GM13977 (cell line): ENCODE measurements at regions not wholly inside any gene's neighbourhood (a gene's known extent, or its start where the extent isn't known, plus 50 kb on each side); places are given as distances from the start of the nearest gene placed in this dataset.

Experiments used
- DNase-seq: peaks from one replicate; pipeline ENCODE4 v3.0.0; 2012; ENCODE audit warnings: low spot score
- in situ Hi-C: fragments of 300-500 bp; cut with MboI; formaldehyde crosslinking; loops from one replicate; pipeline ENCODE4 v1.12.0; 2022; ENCODE audit warnings: low sequenced_read_pairs, low pct_unique_long_range_greater_than_20kb, mixed read lengths, inconsistent platforms; ENCODE audit not compliant: unreplicated experiment
- TF ChIP-seq, protein P1 (sequence below): IDR thresholded peaks from 2 replicates; pipeline ENCODE4 v1.5.1; 2012; ENCODE audit warnings: mild to moderate bottlenecking, control low read depth; ENCODE audit not compliant: insufficient read depth; ENCODE audit errors: extremely low read depth, missing control alignments

GRCh38 chr17:79545251-79546005 lies 65.4 kb downstream of the RBFOX3 start:
- TF ChIP-seq, protein P1, sequence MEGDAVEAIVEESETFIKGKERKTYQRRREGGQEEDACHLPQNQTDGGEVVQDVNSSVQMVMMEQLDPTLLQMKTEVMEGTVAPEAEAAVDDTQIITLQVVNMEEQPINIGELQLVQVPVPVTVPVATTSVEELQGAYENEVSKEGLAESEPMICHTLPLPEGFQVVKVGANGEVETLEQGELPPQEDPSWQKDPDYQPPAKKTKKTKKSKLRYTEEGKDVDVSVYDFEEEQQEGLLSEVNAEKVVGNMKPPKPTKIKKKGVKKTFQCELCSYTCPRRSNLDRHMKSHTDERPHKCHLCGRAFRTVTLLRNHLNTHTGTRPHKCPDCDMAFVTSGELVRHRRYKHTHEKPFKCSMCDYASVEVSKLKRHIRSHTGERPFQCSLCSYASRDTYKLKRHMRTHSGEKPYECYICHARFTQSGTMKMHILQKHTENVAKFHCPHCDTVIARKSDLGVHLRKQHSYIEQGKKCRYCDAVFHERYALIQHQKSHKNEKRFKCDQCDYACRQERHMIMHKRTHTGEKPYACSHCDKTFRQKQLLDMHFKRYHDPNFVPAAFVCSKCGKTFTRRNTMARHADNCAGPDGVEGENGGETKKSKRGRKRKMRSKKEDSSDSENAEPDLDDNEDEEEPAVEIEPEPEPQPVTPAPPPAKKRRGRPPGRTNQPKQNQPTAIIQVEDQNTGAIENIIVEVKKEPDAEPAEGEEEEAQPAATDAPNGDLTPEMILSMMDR: no peak
- in situ Hi-C loops: no loop called here
- DNase-seq: no peak

GRCh38 chr17:79544142-79544914 lies 66.5 kb downstream of the RBFOX3 start:
- in situ Hi-C loops: no loop called here
- TF ChIP-seq, protein P1: no peak
- DNase-seq: no peak

DNA sequence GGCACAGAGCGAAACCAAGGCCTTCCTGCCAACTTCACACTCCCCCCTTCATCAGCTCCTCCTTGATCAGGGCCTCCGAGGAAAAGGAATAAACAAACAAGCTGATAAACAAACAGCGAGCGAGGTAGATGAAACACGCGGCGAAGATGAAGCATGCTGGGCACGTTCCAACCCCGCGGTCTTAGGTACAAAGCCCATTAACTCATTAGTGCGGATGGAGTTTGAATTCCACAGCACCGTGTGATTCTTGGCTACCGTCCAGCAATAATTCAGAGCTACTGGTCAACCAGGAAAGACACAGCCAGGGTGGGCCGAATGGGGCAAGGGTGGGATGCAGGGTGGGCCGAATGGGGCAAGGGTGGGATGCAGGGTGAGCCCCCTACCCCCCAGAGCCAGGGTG lies 67.3 kb downstream of the RBFOX3 start:
- no peak for DNase-seq
- in situ Hi-C loops: no loop called here
- TF ChIP-seq, protein P1: no peak

- TF ChIP-seq, protein P1: no peak
- in situ Hi-C loops: no loop called here
- DNase-seq: no peak
Measured at GRCh38 chr17:79542718-79543117, 68.1 kb downstream of the RBFOX3 start.

DNA sequence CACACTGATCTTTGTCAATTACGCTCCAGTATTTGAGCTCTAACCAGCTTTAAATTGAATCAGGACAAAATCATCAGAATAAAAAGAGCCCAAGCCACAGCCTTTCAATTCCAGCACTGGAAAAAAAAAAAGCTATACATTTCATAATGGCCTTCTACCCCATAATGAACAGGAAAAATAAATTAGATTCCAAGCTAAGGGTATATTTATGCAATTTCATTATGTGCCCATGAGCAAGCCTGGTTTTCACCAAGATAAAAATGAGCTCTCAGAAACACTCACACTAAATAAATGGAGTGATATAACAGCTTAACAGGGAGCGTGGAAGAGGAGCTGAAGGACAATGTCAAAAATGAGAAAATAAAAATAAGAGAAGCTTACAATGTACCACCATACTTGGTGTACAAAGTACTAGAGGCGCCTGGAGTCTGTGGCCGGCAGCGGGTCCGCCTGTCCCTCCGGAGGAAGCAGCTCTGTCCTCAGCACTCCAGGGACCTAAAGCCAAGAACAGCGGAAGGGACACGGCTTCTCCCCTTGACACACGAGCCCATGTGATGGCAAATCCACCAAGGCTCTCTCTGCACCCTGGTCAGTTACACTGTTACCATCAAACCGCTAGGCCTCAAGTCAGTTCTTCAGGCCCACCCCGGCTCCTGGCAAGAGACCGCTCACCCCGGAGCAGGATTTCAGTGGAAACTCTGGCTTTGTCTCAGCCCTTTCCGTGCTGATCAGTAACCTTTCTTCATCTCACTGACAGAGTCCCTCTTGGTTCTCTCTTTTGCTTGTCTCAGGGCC lies 69.6 kb downstream of the RBFOX3 start:
- in situ Hi-C loops: no loop called here
- TF ChIP-seq, protein P1: no peak
- no peak for DNase-seq

DNA sequence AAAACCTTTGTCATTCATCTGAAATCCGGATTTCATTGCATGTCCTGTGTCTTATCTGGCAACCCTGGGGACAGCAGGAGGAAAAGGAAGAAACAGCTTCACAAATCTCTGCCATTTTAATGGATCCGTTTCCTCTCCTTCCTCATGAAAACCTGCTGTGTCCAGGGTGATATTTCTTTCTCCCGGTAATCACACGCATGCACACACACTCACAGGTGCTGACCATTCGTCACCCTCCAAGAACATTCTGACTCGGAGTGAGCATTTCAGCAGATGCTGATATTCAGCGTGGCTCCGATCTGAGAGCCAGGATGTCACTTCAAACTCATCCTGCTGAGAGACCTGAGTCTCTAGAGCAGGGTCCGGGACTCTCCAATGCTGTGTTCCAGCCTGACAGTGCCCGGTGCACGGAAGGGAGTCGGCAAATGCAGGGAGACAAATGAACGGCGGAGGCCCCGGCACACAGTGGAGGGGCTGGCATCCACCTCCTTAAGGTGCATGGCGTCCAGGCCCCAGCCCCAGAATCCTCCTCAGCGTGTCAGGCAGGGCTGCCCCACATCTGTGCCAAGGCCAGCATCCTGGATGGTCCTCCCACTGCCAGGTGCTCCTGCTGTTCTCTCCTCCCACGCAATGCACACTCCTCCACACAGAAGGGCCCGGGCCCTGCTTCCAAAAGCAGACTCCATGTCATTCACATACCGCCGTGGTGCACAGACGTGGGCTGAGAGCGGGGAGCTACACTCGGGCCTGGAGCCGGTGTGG lies 70.7 kb downstream of the RBFOX3 start:
- no peak for DNase-seq
- TF ChIP-seq, protein P1: no peak
- in situ Hi-C loops: no loop called here
